Activated CD4-positive, alpha-beta memory T cell treated with anti-CD3 and anti-CD28 coated beads, Interleukin-2, amount 10 ng/mL, durations not matched to agents 7 days and 5 days (primary cell): ENCODE measurements at regions not wholly inside any gene's neighbourhood (a gene's known extent, or its start where the extent isn't known, plus 50 kb on each side); places are given as distances from the start of the nearest gene placed in this dataset.

Experiments
- CTCF ChIA-PET: fragments of 350-600 bp; sonication (Branson Sonifier 250); formaldehyde crosslinking; loops from one replicate; lab custom pipeline; 2021; ENCODE audit warnings: antibody characterized with exemption, inconsistent platforms; lab: Charles Lee
- POLR2A ChIA-PET: fragments of 350-600 bp; sonication (Branson Sonifier 250); formaldehyde crosslinking; loops from one replicate; lab custom pipeline; 2021; ENCODE audit warnings: antibody characterized with exemption; lab: Charles Lee
- DNase-seq: peaks from one replicate; pipeline ENCODE4 v3.0.0-alpha.2; 2020
- H3K27ac Mint-ChIP-seq: one replicate; pipeline ENCODE4 v1.8.0; 2021; ENCODE audit warnings: mild to moderate bottlenecking, mixed read lengths
- H3K27me3 Mint-ChIP-seq: one replicate; pipeline ENCODE4 v1.8.0; 2021; ENCODE audit warnings: mixed read lengths
- H3K36me3 Mint-ChIP-seq: one replicate; pipeline ENCODE4 v1.8.0; 2021; ENCODE audit warnings: low read depth, mixed read lengths
- H3K4me1 Mint-ChIP-seq: one replicate; pipeline ENCODE4 v1.8.0; 2021; ENCODE audit warnings: mixed read lengths
- H3K4me3 Mint-ChIP-seq: one replicate; pipeline ENCODE4 v1.8.0; 2021; ENCODE audit warnings: mild to moderate bottlenecking, mixed read lengths
- H3K9me3 Mint-ChIP-seq: one replicate; pipeline ENCODE4 v1.8.0; 2021; ENCODE audit warnings: mixed read lengths

DNA sequence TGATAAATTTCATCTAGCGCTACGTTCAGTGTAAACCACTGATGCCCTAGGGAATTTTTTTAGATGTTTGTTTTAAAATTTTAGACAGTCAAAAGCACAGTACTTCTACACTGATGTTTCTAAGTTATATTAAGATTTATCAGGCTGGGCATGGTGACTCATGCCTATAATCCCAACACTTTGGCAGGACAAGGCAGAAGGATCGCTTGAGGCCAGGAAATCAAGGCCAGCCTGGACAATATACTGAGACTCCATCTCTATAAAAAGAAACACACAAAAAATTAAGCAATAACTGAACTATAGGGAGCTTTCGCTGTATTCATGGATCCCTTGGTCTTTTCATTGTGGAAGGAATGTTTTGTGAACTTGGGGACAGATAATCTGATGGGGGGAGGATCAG lies 50.6 kb upstream of the MAPRE2 start:
- CTCF ChIA-PET, result interaction anchor here (1.2 kb wide), 1 partner anchor 16 kb away, joined by 3 read pairs; no protein-coding TSS in a partner anchor
- Mint-ChIP-seq H3K27me3 (no peaks in the 10 kb centered on the region), H3K27ac (no peak overlapping the region), H3K4me3 (no peak overlapping the region), H3K4me1 (no peaks in the 10 kb centered on the region), H3K36me3 (no peaks in the 10 kb centered on the region), H3K9me3 (no peaks in the 10 kb centered on the region)
- no peak for DNase-seq
- POLR2A ChIA-PET, result no interaction called here

DNA sequence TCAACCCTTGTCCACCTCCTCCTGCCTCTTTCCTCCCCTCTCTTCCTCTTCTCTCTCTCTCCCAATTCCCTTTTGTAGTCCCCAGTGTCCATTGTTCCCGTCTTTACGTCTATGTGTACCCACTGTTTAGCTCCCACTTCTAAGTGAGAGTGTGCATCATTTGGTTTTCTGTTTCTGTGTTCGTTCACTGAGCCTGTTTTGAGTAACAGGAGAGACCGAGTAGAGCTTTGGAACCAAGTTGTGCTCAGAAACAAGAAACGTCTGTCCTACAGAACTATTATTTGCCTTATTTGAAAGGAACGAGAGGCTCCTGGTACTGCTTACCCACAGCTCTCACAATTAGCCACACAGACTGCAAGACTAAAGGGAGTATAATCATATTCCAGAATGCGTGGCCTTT lies 50.1 kb upstream of the MAPRE2 start:
- CTCF ChIA-PET, result interaction anchor here (1.2 kb wide), 1 partner anchor 16 kb away, joined by 3 read pairs; no protein-coding TSS in a partner anchor

More for the DNA sequence above, 50.1 kb upstream of the MAPRE2 start:
- POLR2A ChIA-PET, result no interaction called here
- H3K27ac Mint-ChIP-seq, result no peak overlapping the region
- no peaks in the 10 kb centered on the region for H3K27me3 Mint-ChIP-seq
- H3K4me3 Mint-ChIP-seq, result no peak overlapping the region
- no peak for DNase-seq
- H3K4me1 Mint-ChIP-seq, result no peaks in the 10 kb centered on the region
- no peaks in the 10 kb centered on the region for H3K36me3 Mint-ChIP-seq
- H3K9me3 Mint-ChIP-seq, result no peaks in the 10 kb centered on the region
